Liver (tissue), 8 donors: ENCODE measurements at regions not wholly inside any gene's neighbourhood (a gene's known extent, or its start where the extent isn't known, plus 50 kb on each side); places are given as distances from the start of the nearest gene placed in this dataset.

Experiments used
- DNase-seq: peaks from one replicate; pipeline ENCODE4 v3.0.0-alpha.2; 2017; ENCODE audit warnings: low spot score
- H3K27ac ChIP-seq, 2 donors: one replicate each; pipeline ENCODE4 v1.7.0; 2013; ENCODE audit warnings: inconsistent platforms in 2 of 2, low read length in 2 of 2, control low read depth in 1 of 2, low read depth in 1 of 2, mild to moderate bottlenecking in 1 of 2
- H3K27me3 ChIP-seq, 4 donors: one replicate each; pipeline versions ENCODE4 v1.6.1 to v1.7.0; 2013; ENCODE audit warnings: low read length in 3 of 4, inconsistent platforms in 1 of 4, mild to moderate bottlenecking in 1 of 4, moderate library complexity in 1 of 4; ENCODE audit not compliant: control insufficient read depth in 4 of 4, insufficient read depth in 4 of 4
- H3K36me3 ChIP-seq, 4 donors: one replicate each; pipeline versions ENCODE4 v1.6.1 to v1.7.0; 2013; ENCODE audit warnings: low read length in 3 of 4, mild to moderate bottlenecking in 3 of 4, low read depth in 1 of 4, moderate library complexity in 1 of 4; ENCODE audit not compliant: control insufficient read depth in 4 of 4, insufficient read depth in 3 of 4
- H3K4me1 ChIP-seq, 4 donors: one replicate each; pipeline versions ENCODE4 v1.6.1 to v1.7.0; 2013; ENCODE audit warnings: low read length in 3 of 4, mild to moderate bottlenecking in 3 of 4, moderate library complexity in 1 of 4; ENCODE audit not compliant: control insufficient read depth in 4 of 4, insufficient read depth in 4 of 4
- H3K4me3 ChIP-seq, 3 donors: one replicate each; pipeline versions ENCODE4 v1.6.1 to v1.7.0; 2013; ENCODE audit warnings: low read length in 3 of 3, control low read depth in 1 of 3, low read depth in 1 of 3, mild to moderate bottlenecking in 1 of 3
- H3K9ac ChIP-seq, 2 donors: one replicate each; pipeline ENCODE4 v1.7.0; 2013; ENCODE audit warnings: low read length in 2 of 2, mild to moderate bottlenecking in 2 of 2, moderate library complexity in 2 of 2, control low read depth in 1 of 2, low read depth in 1 of 2
- H3K9me3 ChIP-seq, 4 donors: one replicate each; pipeline versions ENCODE4 v1.6.1 to v1.7.0; 2013; ENCODE audit warnings: low read length in 3 of 4; ENCODE audit not compliant: control insufficient read depth in 4 of 4
- ATF3 ChIP-seq: IDR thresholded peaks from 2 replicates; pipeline ENCODE4 v1.6.1; 2016; ENCODE audit warnings: antibody characterized with exemption
- CTCF ChIP-seq: fragments of 150-350 bp; IDR thresholded peaks from 2 replicates; pipeline ENCODE4 v1.5.1; 2017; ENCODE audit warnings: improper control_type of control experiment, low read depth, low read length; ENCODE audit not compliant: missing input control
- EGR1 ChIP-seq, 2 donors: IDR thresholded peaks; 2 replicates each; pipeline ENCODE4 v1.6.1; 2016 to 2018; ENCODE audit warnings: antibody characterized with exemption in 2 of 2, low read depth in 2 of 2
- FOXA1 ChIP-seq: IDR thresholded peaks from 2 replicates; pipeline ENCODE4 v1.6.1; 2016; ENCODE audit warnings: antibody characterized with exemption
- FOXA2 ChIP-seq: IDR thresholded peaks from 2 replicates; pipeline ENCODE4 v1.6.1; 2016; ENCODE audit warnings: antibody characterized with exemption
- GABPA ChIP-seq, 2 donors: IDR thresholded peaks in 1 of 2; conservative IDR thresholded peaks in 1 of 2; 2 replicates each; pipeline ENCODE4 v1.6.1; 2016; ENCODE audit warnings: antibody characterized with exemption in 2 of 2, mild to moderate bottlenecking in 1 of 2, moderate library complexity in 1 of 2
- HNF4A ChIP-seq, 2 donors: conservative IDR thresholded peaks; 2 replicates each; pipeline ENCODE4 v1.6.1; 2016; ENCODE audit warnings: antibody characterized with exemption in 2 of 2, mild to moderate bottlenecking in 2 of 2
- HNF4G ChIP-seq: IDR thresholded peaks from 2 replicates; pipeline ENCODE4 v1.6.1; 2016; ENCODE audit warnings: antibody characterized with exemption
- JUND ChIP-seq, 2 donors: IDR thresholded peaks; 2 replicates each; pipeline ENCODE4 v1.6.1; 2016; ENCODE audit warnings: antibody characterized with exemption in 2 of 2
- MAX ChIP-seq: IDR thresholded peaks from 2 replicates; pipeline ENCODE4 v1.6.1; 2016; ENCODE audit warnings: antibody characterized with exemption
- NR2F2 ChIP-seq: IDR thresholded peaks from 2 replicates; pipeline ENCODE4 v1.6.1; 2016; ENCODE audit warnings: antibody characterized with exemption
- RAD21 ChIP-seq, 2 donors: IDR thresholded peaks; 2 replicates each; pipeline ENCODE4 v1.6.1; 2016; ENCODE audit warnings: antibody characterized with exemption in 2 of 2, mild to moderate bottlenecking in 2 of 2
- REST ChIP-seq: IDR thresholded peaks from 2 replicates; pipeline ENCODE4 v1.6.1; 2016; ENCODE audit warnings: antibody characterized with exemption, mild to moderate bottlenecking
- RXRA ChIP-seq, 2 donors: IDR thresholded peaks; 2 replicates each; pipeline ENCODE4 v1.6.1; 2017 to 2018; ENCODE audit warnings: antibody characterized with exemption in 2 of 2, mild to moderate bottlenecking in 1 of 2
- SP1 ChIP-seq: IDR thresholded peaks from 2 replicates; pipeline ENCODE4 v1.6.1; 2018; ENCODE audit warnings: antibody characterized with exemption, mild to moderate bottlenecking
- TAF1 ChIP-seq: conservative IDR thresholded peaks from 2 replicates; pipeline ENCODE4 v1.6.1; 2016; ENCODE audit warnings: antibody characterized with exemption, mild to moderate bottlenecking
- YY1 ChIP-seq: IDR thresholded peaks from 2 replicates; pipeline ENCODE4 v1.6.1; 2016; ENCODE audit warnings: antibody characterized with exemption, mild to moderate bottlenecking
- ZBTB33 ChIP-seq: IDR thresholded peaks from 2 replicates; pipeline ENCODE4 v1.6.1; 2016; ENCODE audit warnings: antibody characterized with exemption
- WGBS: extraction: QIAGEN DNeasy Blood & Tissue Kit; methylation state at CpG from one replicate; pipeline ENCODE4 v1.1.7; 2013; 5-methylcytosine and 5-hydroxymethylcytosine counted together
- donor health status: healthy.
- donor health status: healthy.
- donor health status: healthy.
- donor health status: healthy.
- donor health status: healthy.

GRCh38 chr4:57494821-57495220, 384.6 kb upstream of the IGFBP7 start:
- WGBS, result 65% methylated on average over 4 of the region's 4 CpGs
- H3K4me1 ChIP-seq, result no peaks in the 10 kb centered on the region

More at GRCh38 chr4:57494821-57495220, 384.6 kb upstream of the IGFBP7 start:
- TF ChIP-seq RXRA (IDR thresholded peaks at IDR 0.05), result no peak
- TF ChIP-seq MAX, result no peak
- no peak for TF ChIP-seq HNF4A (conservative IDR thresholded peaks at IDR 0.05)
- no peak for TF ChIP-seq CTCF
- TF ChIP-seq EGR1 (IDR thresholded peaks at IDR 0.05; ENCODE audit: low read depth in 2 of 2), result no peak
- TF ChIP-seq HNF4G, result no peak
- TF ChIP-seq SP1, result no peak
- no peak for TF ChIP-seq TAF1
- no peak for TF ChIP-seq YY1
- no peak for TF ChIP-seq RAD21 (IDR thresholded peaks at IDR 0.05)
- TF ChIP-seq JUND (IDR thresholded peaks at IDR 0.05), result no peak
- no peak for TF ChIP-seq ATF3
- TF ChIP-seq FOXA2, result no peak
- no peak for TF ChIP-seq ZBTB33
- no peak for TF ChIP-seq GABPA (IDR thresholded peaks at IDR 0.05 in 1 of 2, conservative IDR thresholded peaks at IDR 0.05 in 1 of 2)
- no peak for TF ChIP-seq NR2F2
- TF ChIP-seq FOXA1, result no peak
- no peak for TF ChIP-seq REST
- H3K27ac ChIP-seq, result no peak overlapping the region
- peaks cover 0 to 5% (median 2%) of the 10 kb centered on the region in 4 donors for H3K27me3 ChIP-seq
- H3K9me3 ChIP-seq, result no peaks in the 10 kb centered on the region
- no peak for DNase-seq
- no peaks in the 10 kb centered on the region for H3K36me3 ChIP-seq
- H3K9ac ChIP-seq, result no peak overlapping the region
- H3K4me3 ChIP-seq, result no peak overlapping the region
